OCI-LY1 (cell line): ENCODE measurements at regions not wholly inside any gene's neighbourhood (a gene's known extent, or its start where the extent isn't known, plus 50 kb on each side); places are given as distances from the start of the nearest gene placed in this dataset.

Source experiments
- CTCF ChIP-seq: fragments of 200-600 bp; sonication (generic), shearing (Covaris generic); IDR thresholded peaks from 2 replicates; pipeline ENCODE4 v1.5.1; 2017; ENCODE audit warnings: mild to moderate bottlenecking, antibody characterized with exemption, low read length, moderate library complexity, mixed read lengths
- EZH2 ChIP-seq: fragments of 200-600 bp; sonication (generic), shearing (Covaris generic); IDR thresholded peaks from 2 replicates; pipeline ENCODE4 v1.8.0; 2017; ENCODE audit warnings: borderline replicate concordance, mixed run types, mild to moderate bottlenecking, antibody characterized with exemption, low read length, moderate library complexity, mixed read lengths

- TF ChIP-seq CTCF (no peak), EZH2 (no peak)
Observed at GRCh38 chr4:152103181-152103901, 342.5 kb upstream of the GATB start.
